NCI-H82 (cell line): ENCODE measurements at regions not wholly inside any gene's neighbourhood (a gene's known extent, or its start where the extent isn't known, plus 50 kb on each side); places are given as distances from the start of the nearest gene placed in this dataset.

Source experiments
- DNase-seq: peaks from one replicate; lab custom pipeline; 2025; lab: John Stamatoyannopoulos, UW

- no peak for DNase-seq
Observed at GRCh38 chr11:95353706-95354105, 122.7 kb upstream of the SESN3 start.

GRCh38 chr11:95352733-95353346, 121.8 kb upstream of the SESN3 start:
- DNase-seq: no peak

GRCh38 chr11:95349345-95349942, 118.4 kb upstream of the SESN3 start:
- no peak for DNase-seq

GRCh38 chr11:95346265-95346664, 115.3 kb upstream of the SESN3 start:
- no peak for DNase-seq

GRCh38 chr11:95345651-95346050, 114.6 kb upstream of the SESN3 start:
- no peak for DNase-seq

- DNase-seq: no peak
Observed at GRCh38 chr11:95344932-95345642, 114.1 kb upstream of the SESN3 start.

GRCh38 chr11:95341221-95341620, 110.2 kb upstream of the SESN3 start:
- peak; percentile 67 for DNase-seq

- DNase-seq: no peak
Observed at GRCh38 chr11:95339086-95339901, 108.3 kb upstream of the SESN3 start.

GRCh38 chr11:95338430-95338991, 107.5 kb upstream of the SESN3 start:
- DNase-seq: peak; percentile 84

GRCh38 chr11:95337972-95338429, 107.0 kb upstream of the SESN3 start:
- no peak for DNase-seq

GRCh38 chr11:95337175-95337957, 106.4 kb upstream of the SESN3 start:
- peak; percentile 99 for DNase-seq

GRCh38 chr11:95335989-95336388, 105.0 kb upstream of the SESN3 start:
- peak; percentile 69 for DNase-seq

GRCh38 chr11:95331161-95331560, 100.2 kb upstream of the SESN3 start:
- DNase-seq: no peak

GRCh38 chr11:95330302-95330701, 99.3 kb upstream of the SESN3 start:
- DNase-seq: peak; percentile 6

GRCh38 chr11:95327273-95327948, 96.4 kb upstream of the SESN3 start:
- DNase-seq: no peak

GRCh38 chr11:95325777-95326258, 94.8 kb upstream of the SESN3 start:
- peak; percentile 33 for DNase-seq

- DNase-seq: peak; percentile 10
Observed at GRCh38 chr11:95324826-95325225, 93.8 kb upstream of the SESN3 start.

GRCh38 chr11:95322539-95322938, 91.5 kb upstream of the SESN3 start:
- DNase-seq: no peak

GRCh38 chr11:95318498-95318897, 87.5 kb upstream of the SESN3 start:
- no peak for DNase-seq

- no peak for DNase-seq
Observed at GRCh38 chr11:95308512-95309035, 77.6 kb upstream of the SESN3 start.
